T-helper 17 cell (primary cell): ENCODE measurements at regions not wholly inside any gene's neighbourhood (a gene's known extent, or its start where the extent isn't known, plus 50 kb on each side); places are given as distances from the start of the nearest gene placed in this dataset.
"Not testable (repeated sequence)": the region's sequence is repeated elsewhere in the genome, so short reads cannot be mapped to it uniquely, and the experiment has no call there.

ENCODE experiments used
- ATAC-seq: fragments of 150-1000 bp; cut with Tn5 transposase; 2 replicates; pipeline ENCODE4 v1.10.0; 2021; ENCODE audit warnings: mild to moderate bottlenecking, moderate library complexity
- DNase-seq, 3 donors: peaks; one replicate each; pipeline versions ENCODE4 v3.0.0 to v3.0.0-alpha.2; 2020 to 2021
- H3K9me3 ChIP-seq: one replicate; pipeline ENCODE4 v1.7.0; 2013; ENCODE audit warnings: low read length, mild to moderate bottlenecking; ENCODE audit not compliant: control insufficient read depth, poor library complexity, severe bottlenecking
- H3K27ac Mint-ChIP-seq: one replicate; pipeline ENCODE4 v1.8.0; 2022; ENCODE audit warnings: mild to moderate bottlenecking, moderate library complexity, mixed read lengths
- H3K27me3 Mint-ChIP-seq: one replicate; pipeline ENCODE4 v1.8.0; 2022; ENCODE audit warnings: mixed read lengths
- H3K36me3 Mint-ChIP-seq: one replicate; pipeline ENCODE4 v1.8.0; 2022; ENCODE audit warnings: low read depth, mixed read lengths
- H3K4me1 Mint-ChIP-seq: one replicate; pipeline ENCODE4 v1.8.0; 2022; ENCODE audit warnings: mild to moderate bottlenecking, mixed read lengths
- H3K4me3 Mint-ChIP-seq: one replicate; pipeline ENCODE4 v1.8.0; 2022; ENCODE audit warnings: mild to moderate bottlenecking, moderate library complexity, mixed read lengths

DNA sequence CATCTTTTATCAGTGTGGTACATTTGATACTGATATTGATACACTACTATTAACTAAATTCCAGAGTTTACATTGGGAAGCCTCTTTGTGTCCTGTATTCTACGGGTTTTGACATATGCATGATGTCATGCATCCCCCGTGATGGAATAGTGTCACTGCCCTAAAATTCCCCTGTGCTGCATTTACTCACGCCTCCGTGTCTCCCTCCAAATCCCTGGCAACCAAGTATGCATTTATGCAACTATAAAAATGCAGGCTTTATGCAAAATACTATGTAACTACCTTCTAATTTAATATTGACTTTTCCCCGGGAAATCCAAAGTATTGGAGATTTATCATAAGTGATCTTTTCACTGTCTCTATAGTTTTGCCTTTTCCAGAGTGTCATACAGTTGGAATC lies 453.7 kb upstream of the RUNX1 start:
- Mint-ChIP-seq H3K36me3 (no peaks in the 10 kb centered on the region), H3K4me3 (no peak overlapping the region), H3K27ac (peak overlapping the region; percentile 49), H3K4me1 (peaks cover 15% of the 10 kb centered on the region), H3K27me3 (peaks cover 38% of the 10 kb centered on the region)
- DNase-seq (no peak), ATAC-seq (no peak)
- no peaks in the 10 kb centered on the region for H3K9me3 ChIP-seq

DNA sequence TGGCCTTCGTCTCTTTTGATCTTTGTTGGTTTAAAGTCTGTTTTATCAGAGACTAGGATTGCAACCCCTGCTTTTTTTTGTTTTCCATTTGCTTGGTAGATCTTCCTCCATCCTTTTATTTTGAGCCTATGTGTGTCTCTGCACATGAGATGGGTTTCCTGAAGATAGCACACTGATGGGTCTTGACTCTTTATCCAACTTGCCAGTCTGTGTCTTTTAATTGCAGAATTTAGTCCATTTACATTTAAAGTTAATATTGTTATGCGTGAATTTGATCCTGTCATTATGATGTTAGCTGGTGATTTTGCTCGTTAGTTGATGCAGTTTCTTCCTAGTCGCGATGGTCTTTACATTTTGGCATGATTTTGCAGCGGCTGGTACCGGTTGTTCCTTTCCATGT lies 448.4 kb upstream of the RUNX1 start:
- peaks cover 16% of the 10 kb centered on the region for H3K27me3 Mint-ChIP-seq
- not testable (repeated sequence) for DNase-seq, H3K4me1 Mint-ChIP-seq, H3K27ac Mint-ChIP-seq, H3K4me3 Mint-ChIP-seq, H3K9me3 ChIP-seq, H3K36me3 Mint-ChIP-seq, ATAC-seq

- no peaks in the 10 kb centered on the region for H3K4me1 Mint-ChIP-seq
- ATAC-seq (no peak), DNase-seq (no peak)
- H3K36me3 Mint-ChIP-seq = no peaks in the 10 kb centered on the region
- no peaks in the 10 kb centered on the region for H3K9me3 ChIP-seq
- peaks cover 8% of the 10 kb centered on the region for H3K27me3 Mint-ChIP-seq
- H3K27ac Mint-ChIP-seq = no peak overlapping the region
- H3K4me3 Mint-ChIP-seq = no peak overlapping the region
These were observed 443.0 kb upstream of the RUNX1 start for GRCh38 chr21:35491920-35492678.

- ATAC-seq (no peak), DNase-seq (no peak)
- Mint-ChIP-seq H3K27me3 (peaks cover 17% of the 10 kb centered on the region), H3K4me3 (no peak overlapping the region), H3K27ac (no peak overlapping the region), H3K36me3 (no peaks in the 10 kb centered on the region), H3K4me1 (no peaks in the 10 kb centered on the region)
- no peaks in the 10 kb centered on the region for H3K9me3 ChIP-seq
These were observed 442.0 kb upstream of the RUNX1 start for GRCh38 chr21:35491114-35491513.

DNA sequence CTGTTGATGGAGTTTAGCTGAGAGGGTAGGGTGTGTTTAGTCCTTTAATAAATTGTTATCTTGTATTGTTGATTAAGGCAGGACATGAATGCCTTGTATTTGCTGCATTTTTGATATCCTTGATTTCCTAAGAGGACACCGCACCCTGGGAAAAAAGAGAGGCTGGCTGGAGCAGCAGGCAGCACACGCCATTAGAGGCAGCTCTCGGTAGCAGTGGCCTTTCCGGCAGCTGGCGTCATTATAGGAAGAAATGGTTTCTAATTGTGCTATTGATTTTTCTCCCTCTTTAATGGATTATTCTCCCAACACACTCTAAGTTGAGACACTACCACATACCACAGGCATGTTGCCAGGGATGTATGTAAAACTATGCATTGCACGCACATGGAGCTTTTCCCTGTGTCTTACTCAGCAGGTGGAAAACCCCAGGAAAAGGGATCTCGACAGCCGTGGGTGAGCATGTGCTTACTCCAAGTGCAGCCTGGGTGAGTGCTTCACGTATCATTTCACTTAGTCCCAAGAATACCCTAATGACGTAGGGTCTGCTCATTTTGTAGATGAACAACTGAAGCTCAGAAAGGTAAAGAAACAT lies 440.4 kb upstream of the RUNX1 start:
- Mint-ChIP-seq H3K27me3 (peaks cover 34% of the 10 kb centered on the region), H3K27ac (no peak overlapping the region), H3K4me1 (no peaks in the 10 kb centered on the region), H3K4me3 (no peak overlapping the region), H3K36me3 (no peaks in the 10 kb centered on the region)
- no peak for DNase-seq
- no peak for ATAC-seq
- H3K9me3 ChIP-seq = no peaks in the 10 kb centered on the region

GRCh38 chr21:35488946-35489345 lies 439.8 kb upstream of the RUNX1 start:
- no peaks in the 10 kb centered on the region for H3K9me3 ChIP-seq
- no peak overlapping the region for H3K4me3 Mint-ChIP-seq
- H3K27ac Mint-ChIP-seq = no peak overlapping the region
- H3K27me3 Mint-ChIP-seq = peaks cover 39% of the 10 kb centered on the region
- ATAC-seq = no peak
- no peaks in the 10 kb centered on the region for H3K4me1 Mint-ChIP-seq
- no peak for DNase-seq
- H3K36me3 Mint-ChIP-seq = no peaks in the 10 kb centered on the region

DNA sequence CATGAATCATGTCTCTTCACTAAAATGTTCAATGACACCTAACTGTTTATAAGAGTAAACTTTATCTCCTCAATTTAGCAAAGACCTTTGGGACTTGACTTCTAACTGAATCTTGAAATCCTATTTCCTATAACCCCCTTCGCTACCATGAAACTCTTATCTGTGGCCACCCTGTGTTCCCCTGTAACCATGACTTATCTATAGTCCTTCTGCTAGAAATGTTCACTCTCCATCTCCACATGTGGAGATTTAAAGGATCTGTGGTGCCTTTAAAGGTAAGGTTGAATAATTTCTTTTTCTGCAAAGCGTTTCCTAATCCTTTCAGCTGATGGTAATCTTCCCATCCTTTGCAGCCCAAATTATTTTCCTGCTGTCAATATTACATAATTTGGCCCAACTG lies 436.3 kb upstream of the RUNX1 start:
- no peaks in the 10 kb centered on the region for H3K36me3 Mint-ChIP-seq
- peaks cover 50% of the 10 kb centered on the region for H3K27me3 Mint-ChIP-seq
- H3K4me3 Mint-ChIP-seq = no peak overlapping the region
- no peak for ATAC-seq
- no peaks in the 10 kb centered on the region for H3K4me1 Mint-ChIP-seq
- H3K9me3 ChIP-seq = no peaks in the 10 kb centered on the region
- no peak overlapping the region for H3K27ac Mint-ChIP-seq
- DNase-seq = no peak

GRCh38 chr21:35484851-35485250 lies 435.7 kb upstream of the RUNX1 start:
- DNase-seq (no peak), ATAC-seq (no peak)
- Mint-ChIP-seq H3K4me1 (no peaks in the 10 kb centered on the region), H3K27me3 (peaks cover 50% of the 10 kb centered on the region), H3K4me3 (no peak overlapping the region), H3K36me3 (no peaks in the 10 kb centered on the region), H3K27ac (no peak overlapping the region)
- no peaks in the 10 kb centered on the region for H3K9me3 ChIP-seq

DNA sequence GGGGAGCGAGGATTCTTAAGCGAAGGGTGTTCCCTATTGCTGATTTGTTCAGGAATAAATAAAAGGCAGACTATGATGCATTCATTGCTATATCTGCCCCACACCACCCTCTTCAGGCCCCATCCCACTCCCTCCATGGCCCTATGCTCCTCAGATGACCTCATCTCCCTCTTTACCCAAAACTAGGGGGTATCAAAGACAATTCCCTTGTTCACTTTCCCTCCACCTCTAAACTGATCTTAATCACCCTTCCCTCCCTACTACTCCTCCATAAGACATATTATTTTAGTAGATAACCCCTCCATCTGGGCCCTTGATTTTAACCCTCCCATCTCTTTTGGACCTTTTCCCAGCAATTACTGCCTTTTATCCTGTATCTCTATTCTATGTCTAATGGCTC lies 434.9 kb upstream of the RUNX1 start:
- peaks cover 2% of the 10 kb centered on the region for H3K36me3 Mint-ChIP-seq
- H3K4me1 Mint-ChIP-seq = no peaks in the 10 kb centered on the region
- no peaks in the 10 kb centered on the region for H3K9me3 ChIP-seq
- no peak overlapping the region for H3K4me3 Mint-ChIP-seq
- H3K27ac Mint-ChIP-seq = no peak overlapping the region
- ATAC-seq = no peak
- DNase-seq = no peak
- peaks cover 53% of the 10 kb centered on the region for H3K27me3 Mint-ChIP-seq

DNA sequence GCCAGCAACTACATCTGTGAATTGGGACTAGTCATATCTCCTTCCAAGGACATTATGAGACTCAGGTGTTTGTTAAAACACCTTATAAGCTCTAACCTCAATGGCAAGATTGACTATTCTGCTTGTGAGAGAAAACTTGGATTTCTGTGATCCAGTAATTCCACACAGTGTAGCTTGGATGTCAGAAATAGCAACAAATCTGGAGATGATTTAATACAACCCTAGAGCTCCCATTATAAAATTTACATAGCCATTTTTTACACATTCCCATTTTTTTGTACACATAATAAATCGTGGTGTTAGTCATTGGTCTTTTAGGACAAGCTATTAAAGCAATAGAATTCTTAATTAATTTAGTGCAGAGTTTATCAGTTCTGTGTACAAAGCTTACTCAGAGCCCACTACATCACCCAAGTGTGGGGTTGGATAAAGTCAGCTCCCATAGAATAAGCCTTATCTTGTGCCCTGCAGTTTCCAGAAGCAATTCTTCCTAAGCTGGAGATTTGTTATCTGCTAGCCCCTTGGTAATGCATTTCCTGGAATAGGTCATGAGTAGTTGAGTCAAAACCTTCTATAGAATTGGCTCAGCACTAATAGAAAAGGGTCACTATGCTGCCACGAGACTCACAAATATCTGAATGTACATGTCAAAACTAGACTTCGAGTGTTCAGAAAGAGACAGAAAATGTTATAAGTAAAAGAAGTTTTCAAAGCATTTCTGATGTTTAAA lies 434.0 kb upstream of the RUNX1 start:
- H3K27me3 Mint-ChIP-seq = peaks cover 58% of the 10 kb centered on the region
- peaks cover 2% of the 10 kb centered on the region for H3K36me3 Mint-ChIP-seq
- no peaks in the 10 kb centered on the region for H3K9me3 ChIP-seq
- ATAC-seq (no peak), DNase-seq (no peak)
- H3K4me3 Mint-ChIP-seq = no peak overlapping the region
- no peak overlapping the region for H3K27ac Mint-ChIP-seq
- H3K4me1 Mint-ChIP-seq = no peaks in the 10 kb centered on the region

DNA sequence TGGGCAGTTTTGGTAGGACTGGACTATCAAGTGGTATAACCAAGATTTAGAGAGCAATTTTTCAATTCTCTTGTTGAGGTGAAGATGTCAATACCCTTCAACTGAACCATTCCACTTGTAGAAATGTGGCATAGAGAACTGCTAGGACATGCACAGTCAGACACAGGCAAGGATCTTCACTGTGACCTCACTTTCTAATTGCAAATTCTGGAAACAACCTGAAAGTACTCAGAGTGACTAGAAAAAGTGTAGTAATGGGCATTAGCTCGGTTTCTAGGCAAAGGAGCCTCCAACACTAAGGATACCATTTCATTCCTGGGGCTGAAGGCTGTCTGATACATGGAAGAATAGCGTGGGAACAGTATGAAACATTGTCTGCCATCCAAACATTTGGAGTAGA lies 433.0 kb upstream of the RUNX1 start:
- Mint-ChIP-seq H3K36me3 (peaks cover 2% of the 10 kb centered on the region), H3K27me3 (peaks cover 51% of the 10 kb centered on the region), H3K4me1 (no peaks in the 10 kb centered on the region), H3K27ac (no peak overlapping the region), H3K4me3 (no peak overlapping the region)
- DNase-seq (no peak), ATAC-seq (no peak)
- H3K9me3 ChIP-seq = no peaks in the 10 kb centered on the region

DNA sequence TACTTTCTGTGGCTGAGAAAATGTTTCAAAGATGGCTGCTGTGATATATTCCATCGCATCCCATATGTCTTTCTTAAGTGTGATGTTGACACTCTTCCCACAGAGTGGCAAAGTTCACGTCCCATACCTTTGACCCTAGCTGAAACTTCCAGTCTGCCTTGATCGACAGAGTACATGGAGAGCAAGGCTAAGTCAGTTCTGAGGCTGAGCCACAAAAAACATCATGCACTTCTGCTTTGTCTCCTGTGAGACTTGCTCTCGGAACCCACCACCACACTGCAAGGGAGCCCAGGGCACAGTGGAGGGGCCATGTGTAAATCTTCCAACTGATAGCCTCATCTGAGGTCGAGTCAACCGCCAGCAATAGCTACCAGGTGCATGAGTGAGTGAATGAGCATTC lies 431.9 kb upstream of the RUNX1 start:
- Mint-ChIP-seq H3K4me3 (no peak overlapping the region), H3K27ac (no peak overlapping the region), H3K4me1 (peaks cover 4% of the 10 kb centered on the region), H3K27me3 (peaks cover 46% of the 10 kb centered on the region), H3K36me3 (peaks cover 2% of the 10 kb centered on the region)
- no peak for DNase-seq
- ATAC-seq = no peak
- H3K9me3 ChIP-seq = no peaks in the 10 kb centered on the region

- no peak for DNase-seq
- no peaks in the 10 kb centered on the region for H3K9me3 ChIP-seq
- H3K27me3 Mint-ChIP-seq = peaks cover 37% of the 10 kb centered on the region
- H3K36me3 Mint-ChIP-seq = peaks cover 2% of the 10 kb centered on the region
- no peak for ATAC-seq
- H3K4me1 Mint-ChIP-seq = peaks cover 10% of the 10 kb centered on the region
- H3K27ac Mint-ChIP-seq = no peak overlapping the region
- no peak overlapping the region for H3K4me3 Mint-ChIP-seq
These were observed 430.4 kb upstream of the RUNX1 start for GRCh38 chr21:35479529-35479928.
